SK-N-MC (cell line): ENCODE measurements at regions not wholly inside any gene's neighbourhood (a gene's known extent, or its start where the extent isn't known, plus 50 kb on each side); places are given as distances from the start of the nearest gene placed in this dataset.

Experiments used
- EZH2 ChIP-seq: fragments of 200-600 bp; sonication (generic); IDR thresholded peaks from one replicate; pipeline ENCODE4 v1.6.1; 2017; ENCODE audit warnings: antibody characterized with exemption
- FOXP2 ChIP-seq: optimal IDR thresholded peaks from 2 replicates; pipeline ENCODE3; 2011; ENCODE audit warnings: mild to moderate bottlenecking, moderate library complexity; ENCODE audit not compliant: insufficient read depth; ENCODE audit errors: extremely low read length, control extremely low read depth
- POLR2AphosphoS5 ChIP-seq: IDR thresholded peaks from 2 replicates; pipeline ENCODE4 v1.6.1; 2012; ENCODE audit warnings: mild to moderate bottlenecking, low read depth, low read length, borderline replicate concordance

DNA sequence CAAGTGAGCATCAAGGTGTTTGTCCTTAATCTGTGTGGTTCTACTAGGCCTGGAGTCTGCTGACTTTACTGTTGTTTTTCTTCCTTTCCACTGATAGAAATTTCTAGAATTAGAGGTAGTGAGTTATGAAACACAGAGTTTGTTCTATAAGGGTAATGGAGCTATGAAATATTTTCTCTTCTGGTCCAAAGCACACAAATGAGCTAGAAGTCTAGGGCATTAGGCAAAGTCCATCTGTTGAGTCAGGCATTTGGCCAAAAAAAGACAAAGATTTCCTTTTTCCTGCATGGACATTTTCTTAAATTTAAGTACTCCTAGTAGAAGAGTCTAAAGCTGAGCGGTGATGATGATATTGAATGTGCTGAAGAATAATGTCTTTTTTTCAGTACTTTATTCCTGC, 174.3 kb upstream of the STXBP5 start:
- TF ChIP-seq EZH2 (no peak), POLR2AphosphoS5 (no peak), FOXP2 (no peak)
